ES-I3 (cell line): ENCODE measurements at regions not wholly inside any gene's neighbourhood (a gene's known extent, or its start where the extent isn't known, plus 50 kb on each side); places are given as distances from the start of the nearest gene placed in this dataset.

Experiments used
- H3K36me3 ChIP-seq: 2 replicates; pipeline ENCODE4 v1.6.1; 2013; ENCODE audit warnings: mild to moderate bottlenecking, low read length, control low read depth, moderate library complexity; ENCODE audit not compliant: insufficient read depth
- H3K4me1 ChIP-seq: 2 replicates; pipeline ENCODE4 v1.6.1; 2013; ENCODE audit warnings: mild to moderate bottlenecking, control low read depth, low read length; ENCODE audit not compliant: insufficient read depth
- H3K9ac ChIP-seq: 2 replicates; pipeline ENCODE4 v1.6.1; 2013; ENCODE audit warnings: low read depth, mild to moderate bottlenecking, low read length, moderate library complexity
- H3K9me3 ChIP-seq: 2 replicates; pipeline ENCODE4 v1.6.1; 2013; ENCODE audit warnings: mild to moderate bottlenecking, low read length, moderate library complexity; ENCODE audit not compliant: control insufficient read depth, insufficient read depth

GRCh38 chr5:74321326-74321725 is 319.2 kb downstream of the ENC1 start:
- Histone ChIP-seq H3K36me3 (no peaks in the 10 kb centered on the region; the same call in 1 of the 2 replicates), H3K4me1 (no peaks in the 10 kb centered on the region), H3K9me3 (no peaks in the 10 kb centered on the region), H3K9ac (no peak overlapping the region)

- H3K9me3 ChIP-seq = no peaks in the 10 kb centered on the region
- no peaks in the 10 kb centered on the region; the same call in 1 of the 2 replicates for H3K36me3 ChIP-seq
- no peaks in the 10 kb centered on the region for H3K4me1 ChIP-seq
- no peak overlapping the region for H3K9ac ChIP-seq
Observed at GRCh38 chr5:74320526-74320925, 320.0 kb downstream of the ENC1 start.

GRCh38 chr5:74319076-74319475 is 321.5 kb downstream of the ENC1 start:
- no peak overlapping the region for H3K9ac ChIP-seq
- H3K4me1 ChIP-seq = no peaks in the 10 kb centered on the region
- no peaks in the 10 kb centered on the region for H3K9me3 ChIP-seq
- no peaks in the 10 kb centered on the region; the same call in 1 of the 2 replicates for H3K36me3 ChIP-seq

GRCh38 chr5:74316064-74316603 is 324.4 kb downstream of the ENC1 start:
- no peaks in the 10 kb centered on the region for H3K9me3 ChIP-seq
- H3K36me3 ChIP-seq = no peaks in the 10 kb centered on the region; the same call in 1 of the 2 replicates
- H3K9ac ChIP-seq = no peak overlapping the region
- no peaks in the 10 kb centered on the region for H3K4me1 ChIP-seq

GRCh38 chr5:74314906-74315305 is 325.6 kb downstream of the ENC1 start:
- Histone ChIP-seq H3K9me3 (no peaks in the 10 kb centered on the region), H3K36me3 (no peaks in the 10 kb centered on the region), H3K9ac (no peak overlapping the region), H3K4me1 (no peaks in the 10 kb centered on the region)

GRCh38 chr5:74313896-74314295 is 326.6 kb downstream of the ENC1 start:
- no peak overlapping the region for H3K9ac ChIP-seq
- H3K36me3 ChIP-seq = no peaks in the 10 kb centered on the region
- H3K9me3 ChIP-seq = no peaks in the 10 kb centered on the region
- H3K4me1 ChIP-seq = no peaks in the 10 kb centered on the region

- H3K9ac ChIP-seq = no peak overlapping the region
- H3K4me1 ChIP-seq = no peaks in the 10 kb centered on the region
- H3K36me3 ChIP-seq = no peaks in the 10 kb centered on the region
- no peaks in the 10 kb centered on the region for H3K9me3 ChIP-seq
Observed at GRCh38 chr5:74312746-74313145, 327.8 kb downstream of the ENC1 start.

GRCh38 chr5:74311961-74312360 is 328.6 kb downstream of the ENC1 start:
- no peak overlapping the region for H3K9ac ChIP-seq
- H3K36me3 ChIP-seq = no peaks in the 10 kb centered on the region
- no peaks in the 10 kb centered on the region for H3K4me1 ChIP-seq
- H3K9me3 ChIP-seq = no peaks in the 10 kb centered on the region

- H3K36me3 ChIP-seq = no peaks in the 10 kb centered on the region
- no peak overlapping the region for H3K9ac ChIP-seq
- no peaks in the 10 kb centered on the region for H3K4me1 ChIP-seq
- H3K9me3 ChIP-seq = no peaks in the 10 kb centered on the region
Observed at GRCh38 chr5:74310997-74311930, 329.3 kb downstream of the ENC1 start.

- H3K9me3 ChIP-seq = no peaks in the 10 kb centered on the region
- no peaks in the 10 kb centered on the region for H3K36me3 ChIP-seq
- no peak overlapping the region for H3K9ac ChIP-seq
- no peaks in the 10 kb centered on the region for H3K4me1 ChIP-seq
Observed at GRCh38 chr5:74310386-74310785, 330.1 kb downstream of the ENC1 start.

GRCh38 chr5:74309050-74309449 is 331.5 kb downstream of the ENC1 start:
- Histone ChIP-seq H3K9me3 (no peaks in the 10 kb centered on the region), H3K4me1 (no peaks in the 10 kb centered on the region), H3K36me3 (no peaks in the 10 kb centered on the region), H3K9ac (no peak overlapping the region)

- Histone ChIP-seq H3K9ac (no peak overlapping the region), H3K4me1 (no peaks in the 10 kb centered on the region), H3K36me3 (no peaks in the 10 kb centered on the region), H3K9me3 (no peaks in the 10 kb centered on the region)
Observed at GRCh38 chr5:74306845-74307244, 333.7 kb downstream of the ENC1 start.

- H3K9ac ChIP-seq = no peak overlapping the region
- H3K4me1 ChIP-seq = no peaks in the 10 kb centered on the region
- H3K36me3 ChIP-seq = no peaks in the 10 kb centered on the region
- no peaks in the 10 kb centered on the region for H3K9me3 ChIP-seq
Observed at GRCh38 chr5:74304536-74304935, 336.0 kb downstream of the ENC1 start.

- H3K9ac ChIP-seq = no peak overlapping the region
- H3K4me1 ChIP-seq = no peaks in the 10 kb centered on the region
- no peaks in the 10 kb centered on the region for H3K36me3 ChIP-seq
- no peaks in the 10 kb centered on the region for H3K9me3 ChIP-seq
Observed at GRCh38 chr5:74303578-74303977, 336.9 kb downstream of the ENC1 start.

- no peaks in the 10 kb centered on the region for H3K4me1 ChIP-seq
- no peak overlapping the region for H3K9ac ChIP-seq
- no peaks in the 10 kb centered on the region for H3K36me3 ChIP-seq
- H3K9me3 ChIP-seq = no peaks in the 10 kb centered on the region
Observed at GRCh38 chr5:74301576-74301975, 339.0 kb downstream of the ENC1 start.
